Muscle layer of duodenum (tissue), 2 donors: ENCODE measurements at regions not wholly inside any gene's neighbourhood (a gene's known extent, or its start where the extent isn't known, plus 50 kb on each side); places are given as distances from the start of the nearest gene placed in this dataset.
"Not testable (repeated sequence)": the region's sequence is repeated elsewhere in the genome, so short reads cannot be mapped to it uniquely, and the experiment has no call there.

Experiments
- H3K27ac ChIP-seq: one replicate; pipeline ENCODE4 v1.7.0; 2013; ENCODE audit warnings: mild to moderate bottlenecking, low read length
- H3K27me3 ChIP-seq: one replicate; pipeline ENCODE4 v1.7.0; 2013; ENCODE audit warnings: low read depth, mild to moderate bottlenecking, control low read depth, low read length
- H3K36me3 ChIP-seq, 2 donors: one replicate each; pipeline ENCODE4 v1.7.0; 2013; ENCODE audit warnings: low read length in 2 of 2, control low read depth in 1 of 2, mild to moderate bottlenecking in 1 of 2; ENCODE audit not compliant: insufficient read depth in 2 of 2, control insufficient read depth in 1 of 2
- H3K4me1 ChIP-seq, 2 donors: one replicate each; pipeline ENCODE4 v1.7.0; 2013; ENCODE audit warnings: low read length in 2 of 2, mild to moderate bottlenecking in 2 of 2, control low read depth in 1 of 2, moderate library complexity in 1 of 2; ENCODE audit not compliant: insufficient read depth in 2 of 2, control insufficient read depth in 1 of 2
- H3K4me3 ChIP-seq, 2 donors: one replicate each; pipeline ENCODE4 v1.7.0; 2013; ENCODE audit warnings: low read length in 2 of 2, low read depth in 1 of 2, mild to moderate bottlenecking in 1 of 2
- H3K9me3 ChIP-seq, 2 donors: one replicate each; pipeline ENCODE4 v1.7.0; 2013; ENCODE audit warnings: low read length in 2 of 2, control low read depth in 1 of 2, mild to moderate bottlenecking in 1 of 2; ENCODE audit not compliant: control insufficient read depth in 1 of 2
- donor health status: healthy.

DNA sequence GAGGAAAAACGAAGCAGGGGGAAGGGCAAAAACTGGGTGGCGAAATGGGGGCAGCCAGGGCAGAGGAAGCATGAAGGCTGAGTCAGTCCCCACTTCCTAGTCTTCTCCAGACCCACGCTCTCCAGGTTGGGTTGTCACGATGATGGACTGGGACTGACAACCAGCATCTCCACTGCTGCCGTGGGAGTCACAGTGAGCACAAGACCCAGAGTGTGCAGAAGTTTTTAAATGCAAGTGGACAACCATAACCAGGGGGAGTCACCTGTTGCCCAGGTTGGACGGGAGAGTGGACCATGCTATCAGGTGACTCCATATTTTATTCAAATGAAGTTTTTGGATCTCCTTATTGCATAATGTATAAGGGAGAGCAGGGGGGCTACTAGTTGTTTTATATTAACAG, 511.4 kb upstream of the ZFP42 start:
- H3K4me1 ChIP-seq, result peaks cover 0 to under 1% of the 10 kb centered on the region in 2 donors
- H3K36me3 ChIP-seq, result no peaks in the 10 kb centered on the region
- no peak overlapping the region for H3K27ac ChIP-seq
- no peaks in the 10 kb centered on the region for H3K9me3 ChIP-seq
- H3K27me3 ChIP-seq, result no peaks in the 10 kb centered on the region
- H3K4me3 ChIP-seq, result no peak overlapping the region

DNA sequence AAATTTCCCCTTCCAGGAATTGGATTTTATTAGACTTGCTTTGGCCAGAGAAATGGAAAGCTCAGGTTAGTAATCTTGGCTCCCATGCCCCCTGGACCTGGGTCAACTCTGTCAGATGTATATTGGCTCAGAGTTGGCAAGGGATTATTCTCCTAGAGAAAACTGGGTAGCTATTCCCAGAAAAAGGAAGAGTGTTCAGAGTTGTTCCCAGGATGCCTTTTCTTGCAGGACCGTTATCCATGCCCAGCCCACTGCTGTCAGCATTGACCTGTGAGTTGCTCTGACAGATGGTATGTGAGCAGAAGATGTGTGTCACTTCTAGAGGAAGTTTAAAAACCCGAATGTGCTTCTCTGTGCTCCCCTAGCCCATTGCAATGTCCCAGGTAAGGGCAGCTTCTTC, 509.9 kb upstream of the ZFP42 start:
- Histone ChIP-seq H3K9me3 (no peaks in the 10 kb centered on the region), H3K27ac (no peak overlapping the region), H3K4me3 (no peak overlapping the region), H3K4me1 (no peaks in the 10 kb centered on the region), H3K36me3 (no peaks in the 10 kb centered on the region), H3K27me3 (no peaks in the 10 kb centered on the region)

DNA sequence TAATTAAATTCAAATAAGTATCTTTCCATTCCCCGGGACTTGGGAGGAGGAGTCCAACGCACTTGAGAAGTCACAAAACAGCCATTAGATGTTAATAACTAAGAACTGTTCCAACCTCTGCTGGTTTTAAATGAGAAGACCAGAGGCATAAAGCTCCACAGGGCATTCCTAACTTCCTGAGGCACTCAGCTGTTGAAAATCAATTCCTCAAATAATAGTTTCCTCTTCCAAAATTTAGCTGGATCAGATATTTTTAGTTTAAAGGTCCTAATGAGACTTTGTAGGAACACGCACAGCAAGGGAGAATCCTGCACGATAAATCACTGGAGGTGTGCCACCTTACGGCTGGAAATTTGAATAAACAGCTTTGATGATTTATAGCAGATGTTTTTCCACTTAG, 504.3 kb upstream of the ZFP42 start:
- Histone ChIP-seq H3K27ac (no peak overlapping the region), H3K4me1 (no peaks in the 10 kb centered on the region), H3K36me3 (no peaks in the 10 kb centered on the region), H3K27me3 (no peaks in the 10 kb centered on the region), H3K9me3 (no peaks in the 10 kb centered on the region), H3K4me3 (no peak overlapping the region)

DNA sequence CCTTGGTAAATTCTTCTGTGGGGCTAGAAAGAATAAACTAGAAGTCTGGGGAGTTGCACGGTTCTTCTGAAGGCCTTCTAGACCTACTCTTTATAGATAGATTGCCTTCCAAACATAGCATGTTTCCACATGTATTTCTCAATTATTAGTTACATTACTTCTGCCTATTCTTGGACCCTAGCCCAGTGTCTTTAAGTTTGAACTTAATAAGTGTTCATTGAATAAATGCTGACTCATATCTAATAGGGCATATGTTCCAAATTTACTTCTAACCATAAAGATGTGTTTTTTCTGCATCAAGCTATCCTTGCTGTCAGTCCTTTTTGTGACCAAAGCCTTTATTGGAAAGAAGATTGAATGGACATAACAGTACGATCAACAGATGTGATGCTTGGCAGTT, 503.6 kb upstream of the ZFP42 start:
- H3K4me3 ChIP-seq, result no peak overlapping the region

DNA sequence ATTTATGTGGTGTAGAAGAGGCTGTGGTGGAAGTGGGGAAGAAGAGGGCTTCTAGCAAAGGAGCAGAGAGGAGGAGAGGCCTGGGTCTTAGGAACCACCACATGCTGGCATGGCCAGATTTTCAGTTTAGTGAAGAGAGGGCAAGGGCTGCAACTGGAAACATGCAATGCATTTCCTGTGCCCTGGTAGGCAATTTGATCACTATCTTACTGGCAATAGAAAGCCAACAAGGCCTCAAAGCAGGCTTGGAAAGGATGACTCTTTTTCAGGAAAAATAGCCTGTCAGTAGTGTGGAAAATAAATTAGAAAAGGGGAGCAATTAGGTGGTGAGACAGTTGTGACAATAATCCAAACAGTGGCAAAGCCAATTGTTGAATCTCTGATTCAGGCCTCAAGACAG, 501.9 kb upstream of the ZFP42 start:
- H3K36me3 ChIP-seq, result no peaks in the 10 kb centered on the region
- H3K27ac ChIP-seq, result no peak overlapping the region
- H3K4me3 ChIP-seq, result no peak overlapping the region
- H3K4me1 ChIP-seq, result no peaks in the 10 kb centered on the region
- H3K9me3 ChIP-seq, result no peaks in the 10 kb centered on the region
- no peaks in the 10 kb centered on the region for H3K27me3 ChIP-seq

More for the DNA sequence above, 503.6 kb upstream of the ZFP42 start:
- Histone ChIP-seq H3K9me3 (no peaks in the 10 kb centered on the region), H3K27ac (no peak overlapping the region), H3K4me1 (no peaks in the 10 kb centered on the region), H3K36me3 (no peaks in the 10 kb centered on the region), H3K27me3 (no peaks in the 10 kb centered on the region)

DNA sequence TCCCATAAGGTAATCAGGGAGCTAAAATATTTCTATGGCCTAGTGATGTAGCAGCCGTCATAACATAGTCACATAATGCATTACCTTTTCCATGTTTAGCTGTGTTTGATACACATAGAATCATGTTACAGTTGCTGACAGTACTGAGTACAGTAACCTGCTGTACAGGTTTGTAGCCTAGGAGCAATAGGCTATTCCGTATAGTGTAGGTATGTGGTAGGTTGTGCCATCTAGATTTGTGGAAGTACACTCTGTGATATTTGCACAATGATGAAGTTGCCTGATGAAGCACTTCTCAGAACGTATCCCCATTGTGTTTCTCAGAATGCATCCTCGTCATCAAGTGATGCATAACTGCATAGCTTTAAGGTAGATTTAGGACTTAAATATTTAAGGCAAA, 495.6 kb upstream of the ZFP42 start:
- Histone ChIP-seq H3K4me1 (no peaks in the 10 kb centered on the region), H3K4me3 (no peak overlapping the region), H3K27ac (no peak overlapping the region), H3K9me3 (no peaks in the 10 kb centered on the region), H3K36me3 (no peaks in the 10 kb centered on the region), H3K27me3 (no peaks in the 10 kb centered on the region)

DNA sequence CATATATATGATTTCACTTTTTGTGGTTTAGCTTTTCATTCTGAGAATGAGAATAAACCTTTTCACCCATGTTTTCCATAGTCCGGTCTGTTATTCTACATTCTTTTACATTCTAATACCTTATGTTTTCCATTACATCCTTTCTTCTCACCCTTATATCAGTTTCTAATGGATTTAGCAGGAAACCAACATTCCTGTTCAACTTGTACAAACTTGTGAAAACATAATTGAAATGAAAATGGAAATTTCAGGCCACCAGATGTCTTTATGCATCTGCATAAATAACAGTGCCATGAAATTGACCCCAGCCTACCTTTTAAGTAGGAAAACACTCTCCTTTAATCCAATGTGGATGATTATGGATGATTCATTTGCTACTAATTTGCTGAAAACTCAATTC, 494.8 kb upstream of the ZFP42 start:
- Histone ChIP-seq H3K36me3 (no peaks in the 10 kb centered on the region), H3K4me3 (no peak overlapping the region), H3K27me3 (no peaks in the 10 kb centered on the region), H3K27ac (no peak overlapping the region), H3K9me3 (no peaks in the 10 kb centered on the region), H3K4me1 (no peaks in the 10 kb centered on the region)

DNA sequence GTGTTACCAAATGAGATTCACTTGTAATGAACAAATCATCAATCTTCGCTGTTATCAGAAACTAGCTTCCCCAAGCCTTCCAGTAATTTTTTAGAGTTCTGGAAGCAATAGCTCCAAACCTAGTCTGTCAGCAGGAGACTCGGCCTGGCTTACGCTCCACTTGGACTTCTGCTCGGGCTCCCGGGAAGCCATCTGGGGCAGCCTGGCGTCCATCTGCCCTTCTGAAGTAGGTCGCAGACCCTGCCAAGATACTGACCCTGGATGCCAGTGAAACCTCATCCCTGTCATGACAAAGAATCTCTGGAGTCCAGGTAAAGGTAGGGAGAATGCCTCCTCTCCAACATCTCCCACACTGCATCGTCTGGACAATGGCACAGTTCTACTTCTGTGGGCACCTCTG, 493.8 kb upstream of the ZFP42 start:
- Histone ChIP-seq H3K4me1 (no peaks in the 10 kb centered on the region), H3K4me3 (no peak overlapping the region), H3K27me3 (no peaks in the 10 kb centered on the region), H3K36me3 (no peaks in the 10 kb centered on the region), H3K27ac (no peak overlapping the region), H3K9me3 (no peaks in the 10 kb centered on the region)

DNA sequence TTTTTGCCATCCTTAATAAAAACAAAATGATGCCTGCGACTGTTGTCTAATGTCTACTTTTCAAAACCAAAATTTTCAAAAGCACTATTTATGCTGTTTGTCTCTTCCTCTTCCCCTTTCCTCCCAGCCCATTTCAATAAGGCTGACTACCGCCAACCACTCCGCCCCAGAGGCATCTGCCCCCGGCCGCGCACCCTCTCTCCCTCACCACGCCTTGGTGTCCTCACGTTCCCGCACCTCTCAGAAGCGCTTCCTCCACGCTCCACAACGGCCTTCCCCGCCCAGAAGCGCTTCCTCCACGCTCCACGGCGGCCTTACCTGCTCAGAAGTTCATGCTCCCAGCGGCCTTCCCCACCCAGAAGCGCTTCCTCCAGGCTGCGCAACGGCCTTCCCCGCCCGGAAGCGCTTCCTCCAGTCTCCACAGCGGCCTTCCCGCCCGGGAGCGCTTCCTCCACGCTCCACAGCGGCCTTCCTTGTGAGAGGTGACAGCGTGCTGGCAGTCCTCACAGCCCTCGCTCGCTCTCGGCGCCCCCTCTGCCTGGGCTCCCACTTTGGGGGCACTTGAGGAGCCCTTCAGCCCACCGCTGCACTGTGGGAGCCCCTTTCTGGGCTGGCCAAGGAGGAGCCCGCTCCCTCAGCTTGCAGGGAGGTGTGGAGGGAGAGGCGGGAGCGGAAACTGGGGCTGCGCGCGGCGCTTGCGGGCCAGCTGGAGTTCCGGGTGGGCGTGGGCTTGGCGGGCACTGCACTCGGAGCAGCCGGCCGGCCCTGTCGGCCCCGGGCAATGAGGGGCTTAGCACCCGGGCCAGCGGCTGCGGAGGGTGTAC, 490.4 kb upstream of the ZFP42 start:
- Histone ChIP-seq H3K36me3 (no peaks in the 10 kb centered on the region), H3K27me3 (no peaks in the 10 kb centered on the region), H3K27ac (no peak overlapping the region), H3K9me3 (no peaks in the 10 kb centered on the region), H3K4me3 (no peak overlapping the region), H3K4me1 (no peaks in the 10 kb centered on the region)

DNA sequence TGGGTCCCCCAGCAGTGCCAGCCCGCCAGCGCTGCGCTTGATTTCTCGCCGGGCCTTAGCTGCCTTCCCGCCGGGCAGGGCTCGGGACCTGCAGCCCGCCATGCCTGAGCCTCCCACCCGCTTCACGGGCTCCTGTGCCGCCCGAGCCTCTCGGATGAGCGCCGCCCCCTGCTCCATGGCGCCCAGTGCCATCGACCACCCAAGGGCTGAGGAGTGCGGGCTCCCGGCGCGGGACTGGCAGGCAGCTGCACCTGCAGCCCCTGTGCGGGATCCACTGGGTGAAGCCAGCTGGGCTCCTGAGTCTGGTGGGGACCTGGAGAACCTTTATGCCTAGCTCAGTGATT, 489.8 kb upstream of the ZFP42 start:
- not testable (repeated sequence) for H3K4me1 ChIP-seq, H3K27ac ChIP-seq, H3K27me3 ChIP-seq, H3K4me3 ChIP-seq, H3K9me3 ChIP-seq, H3K36me3 ChIP-seq

DNA sequence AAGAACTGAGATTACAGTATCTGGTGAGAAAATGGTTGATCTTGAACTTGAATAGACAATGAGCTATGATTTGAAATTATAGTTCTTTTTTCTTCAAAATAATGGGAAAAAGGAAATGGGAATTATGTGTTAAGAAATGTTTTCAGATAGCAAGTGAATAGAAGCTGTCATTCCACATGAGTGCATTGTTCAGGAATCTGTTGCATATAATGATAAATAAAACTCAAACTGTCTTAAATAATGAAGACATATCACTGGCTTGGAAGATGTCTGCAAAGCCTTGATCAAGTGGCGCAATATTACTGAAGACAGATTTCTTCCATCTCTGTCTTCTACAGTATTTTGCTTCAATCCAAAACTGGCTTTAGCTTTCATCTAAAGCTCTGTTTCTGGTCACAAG, 479.3 kb upstream of the ZFP42 start:
- H3K4me3 ChIP-seq, result no peak overlapping the region
- no peaks in the 10 kb centered on the region for H3K27me3 ChIP-seq
- no peaks in the 10 kb centered on the region for H3K36me3 ChIP-seq
- H3K27ac ChIP-seq, result no peak overlapping the region
- H3K9me3 ChIP-seq, result no peaks in the 10 kb centered on the region
- no peaks in the 10 kb centered on the region for H3K4me1 ChIP-seq

DNA sequence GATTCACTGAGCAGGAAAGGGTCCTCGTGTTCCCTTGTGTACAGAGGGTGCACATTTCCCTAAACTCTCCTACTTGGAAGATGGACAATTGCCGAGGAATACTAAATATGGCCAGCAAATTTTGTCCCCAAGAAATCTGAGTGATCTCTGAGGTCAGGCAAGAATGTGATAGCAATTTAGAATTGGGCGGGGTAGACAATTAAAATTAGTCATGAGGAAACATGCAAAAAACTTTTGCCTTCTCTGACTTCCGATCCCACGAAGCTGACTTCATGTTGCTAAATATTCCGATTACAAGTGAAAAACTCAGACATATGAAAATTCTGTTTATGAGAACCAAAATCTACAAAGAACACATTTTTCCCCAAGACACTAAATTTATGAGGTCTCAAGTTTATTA, 453.9 kb upstream of the ZFP42 start:
- Histone ChIP-seq H3K9me3 (no peaks in the 10 kb centered on the region), H3K27ac (no peak overlapping the region), H3K4me3 (no peak overlapping the region), H3K27me3 (no peaks in the 10 kb centered on the region), H3K36me3 (no peaks in the 10 kb centered on the region), H3K4me1 (no peaks in the 10 kb centered on the region)
